GM12892 (cell line): ENCODE measurements at regions not wholly inside any gene's neighbourhood (a gene's known extent, or its start where the extent isn't known, plus 50 kb on each side); places are given as distances from the start of the nearest gene placed in this dataset.

Source experiments
- POLR2A ChIP-seq: IDR thresholded peaks from 2 replicates; pipeline ENCODE4 v1.6.1; 2011; ENCODE audit warnings: low read depth, low read length, control low read depth
- POLR2AphosphoS5 ChIP-seq: IDR thresholded peaks from 2 replicates; pipeline ENCODE4 v1.6.1; 2011; ENCODE audit warnings: low read depth, low read length, control low read depth

- TF ChIP-seq POLR2AphosphoS5 (no peak), POLR2A (no peak)
These were observed 312.9 kb downstream of the NEK10 start for GRCh38 chr3:27056326-27056725.
